ENCODE measurements at regions not wholly inside any gene's neighbourhood (a gene's known extent, or its start where the extent isn't known, plus 50 kb on each side); places are given as distances from the start of the nearest gene placed in this dataset.

DNA sequence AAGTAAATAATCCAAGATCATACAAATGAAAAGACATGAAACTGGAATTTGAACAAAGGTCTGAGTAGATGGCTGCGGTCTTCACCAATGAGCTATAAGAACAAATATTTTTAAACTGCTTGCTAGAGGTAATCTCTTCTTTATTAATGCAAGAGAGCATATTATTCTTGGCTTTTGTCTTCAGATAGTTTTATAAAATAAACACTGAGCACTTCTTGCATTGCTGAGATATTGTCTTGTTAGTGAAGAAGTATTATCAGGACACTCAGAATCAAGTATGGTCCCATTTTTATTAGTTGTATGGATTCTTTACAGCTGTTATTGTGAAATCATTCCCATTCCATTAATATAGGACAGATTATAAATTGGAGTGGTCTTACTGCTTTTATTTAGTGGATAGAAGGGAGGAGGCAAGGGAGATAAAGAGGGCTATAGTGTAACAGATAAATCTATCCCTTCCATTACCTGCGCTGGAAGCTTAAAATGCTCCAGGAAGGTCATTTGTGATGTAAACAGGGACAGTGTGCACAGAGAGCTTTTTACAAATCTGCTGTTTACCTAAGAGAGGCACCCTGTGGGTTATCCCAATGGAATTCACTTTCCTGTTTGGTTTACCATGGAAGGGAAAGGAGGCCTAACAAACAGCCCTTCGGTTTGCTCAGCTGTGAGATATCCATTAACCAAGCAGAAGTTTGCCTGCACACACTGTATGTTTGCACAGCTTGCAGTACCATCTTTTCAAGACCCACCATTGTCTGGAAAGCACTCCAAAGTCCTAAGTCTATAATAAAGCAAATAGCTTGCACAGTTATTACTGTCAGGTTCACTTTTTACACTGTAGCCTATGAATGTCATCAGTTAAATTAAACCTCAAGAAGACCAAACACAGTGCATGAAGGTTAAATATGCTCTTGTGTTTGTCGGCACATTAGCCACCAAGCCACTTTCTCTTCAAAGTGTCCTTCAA, 347.7 kb upstream of the TGFBR2 start:
- H3K27ac ChIP-seq, result no peak overlapping the region
- H3K9me3 ChIP-seq, result no peaks in the 10 kb centered on the region
- no peak overlapping the region for H3K4me3 ChIP-seq
- TF ChIP-seq CTCF (IDR thresholded peaks at IDR 0.05), result no peak
- no peak for DNase-seq (ENCODE audit: low spot score)
- H3K27me3 ChIP-seq, result no peaks in the 10 kb centered on the region
- H3K4me1 ChIP-seq, result no peaks in the 10 kb centered on the region
- no peaks in the 10 kb centered on the region for H3K36me3 ChIP-seq

GRCh38 chr3:30259730-30260129, 346.7 kb upstream of the TGFBR2 start:
- no peak for TF ChIP-seq CTCF (IDR thresholded peaks at IDR 0.05)
- no peaks in the 10 kb centered on the region for H3K9me3 ChIP-seq
- no peaks in the 10 kb centered on the region for H3K27me3 ChIP-seq
- H3K36me3 ChIP-seq, result no peaks in the 10 kb centered on the region
- H3K27ac ChIP-seq, result no peak overlapping the region
- no peaks in the 10 kb centered on the region for H3K4me1 ChIP-seq
- DNase-seq (ENCODE audit: low spot score), result no peak
- no peak overlapping the region for H3K4me3 ChIP-seq

DNA sequence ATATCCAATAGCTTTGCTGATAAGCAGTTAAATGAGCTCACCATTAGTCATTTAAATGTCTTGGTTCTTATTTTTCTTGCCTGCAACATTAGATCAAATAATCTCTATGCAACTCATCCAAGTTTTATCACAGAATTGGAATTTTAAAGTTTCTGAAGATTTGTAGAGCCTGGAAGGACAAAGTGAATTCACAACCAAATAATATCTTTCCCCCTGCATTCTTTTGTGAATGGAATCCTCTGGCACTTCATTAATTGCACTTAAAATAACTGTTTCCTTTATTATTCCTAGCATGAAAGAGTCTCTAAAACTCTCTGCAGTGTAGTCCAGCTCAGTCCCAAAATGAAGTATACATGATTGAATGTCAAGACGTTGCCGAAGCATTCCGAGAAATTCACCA, 345.6 kb upstream of the TGFBR2 start:
- no peaks in the 10 kb centered on the region for H3K27me3 ChIP-seq
- no peak for DNase-seq (ENCODE audit: low spot score)
- no peak overlapping the region for H3K4me3 ChIP-seq
- no peaks in the 10 kb centered on the region for H3K9me3 ChIP-seq
- no peak for TF ChIP-seq CTCF (IDR thresholded peaks at IDR 0.05)
- H3K27ac ChIP-seq, result no peak overlapping the region
- H3K36me3 ChIP-seq, result no peaks in the 10 kb centered on the region
- no peaks in the 10 kb centered on the region for H3K4me1 ChIP-seq

- no peak overlapping the region for H3K4me3 ChIP-seq
- no peaks in the 10 kb centered on the region for H3K4me1 ChIP-seq
- no peaks in the 10 kb centered on the region for H3K36me3 ChIP-seq
- no peak for TF ChIP-seq CTCF (IDR thresholded peaks at IDR 0.05)
- H3K27ac ChIP-seq, result no peak overlapping the region
- no peak for DNase-seq (ENCODE audit: low spot score)
- H3K9me3 ChIP-seq, result no peaks in the 10 kb centered on the region
- no peaks in the 10 kb centered on the region for H3K27me3 ChIP-seq
Observed at GRCh38 chr3:30263238-30263924, 343.0 kb upstream of the TGFBR2 start.

GRCh38 chr3:30263925-30264313, 342.5 kb upstream of the TGFBR2 start:
- Histone ChIP-seq H3K9me3 (no peaks in the 10 kb centered on the region), H3K27me3 (no peaks in the 10 kb centered on the region), H3K4me1 (no peaks in the 10 kb centered on the region), H3K27ac (no peak overlapping the region), H3K4me3 (no peak overlapping the region), H3K36me3 (no peaks in the 10 kb centered on the region)
- TF ChIP-seq CTCF (IDR thresholded peaks at IDR 0.05), result no peak
- no peak for DNase-seq (ENCODE audit: low spot score)
